Peyer's patch (tissue), 4 donors: ENCODE measurements at regions not wholly inside any gene's neighbourhood (a gene's known extent, or its start where the extent isn't known, plus 50 kb on each side); places are given as distances from the start of the nearest gene placed in this dataset.

Experiments
- DNase-seq, 3 donors: peaks; one replicate each; pipeline ENCODE4 v3.0.0-alpha.2; 2017 to 2019
- H3K27ac ChIP-seq, 4 donors: fragments of 200-600 bp; sonication (generic); one replicate each; pipeline ENCODE4 v1.5.1; 2016 to 2019
- H3K27me3 ChIP-seq, 2 donors: fragments of 200-600 bp; sonication (generic); one replicate each; pipeline ENCODE4 v1.5.1; 2019
- H3K36me3 ChIP-seq, 3 donors: fragments of 200-600 bp; sonication (generic); one replicate each; pipeline ENCODE4 v1.5.1; 2016 to 2019
- H3K4me1 ChIP-seq, 4 donors: fragments of 200-600 bp; sonication (generic); one replicate each; pipeline ENCODE4 v1.5.1; 2016 to 2019
- H3K4me3 ChIP-seq, 4 donors: fragments of 200-600 bp; sonication (generic); 1 replicate in 3 of 4; 2 replicates in 1 of 4; pipeline ENCODE4 v1.5.1; 2016 to 2019; ENCODE audit warnings: mild to moderate bottlenecking in 1 of 4
- H3K9me3 ChIP-seq, 4 donors: fragments of 200-600 bp; sonication (generic); one replicate each; pipeline ENCODE4 v1.5.1; 2016 to 2019; ENCODE audit warnings: mild to moderate bottlenecking in 1 of 4
- CTCF ChIP-seq, 6 experiments: fragments of 450-650 bp in 4 of 6; fragments of 200-600 bp in 2 of 6; sonication (generic) in 1 of 6; IDR thresholded peaks; one replicate each; pipeline ENCODE4 v1.5.1; 2017 to 2019; ENCODE audit warnings: antibody characterized with exemption in 6 of 6, mild to moderate bottlenecking in 3 of 6, moderate library complexity in 1 of 6
- POLR2A ChIP-seq, 2 donors: fragments of 450-650 bp; IDR thresholded peaks; one replicate each; pipeline ENCODE4 v1.5.1; 2017; ENCODE audit warnings: antibody characterized with exemption in 2 of 2, mild to moderate bottlenecking in 2 of 2, moderate library complexity in 2 of 2

- H3K27ac ChIP-seq = no peak overlapping the region
- TF ChIP-seq CTCF (IDR thresholded peaks at IDR 0.05) = no peak
- TF ChIP-seq POLR2A (IDR thresholded peaks at IDR 0.05) = no peak
- no peaks in the 10 kb centered on the region for H3K4me1 ChIP-seq
- H3K9me3 ChIP-seq = no peaks in the 10 kb centered on the region
- H3K36me3 ChIP-seq = no peaks in the 10 kb centered on the region
- H3K27me3 ChIP-seq = no peaks in the 10 kb centered on the region
- DNase-seq = no peak
- H3K4me3 ChIP-seq = no peak overlapping the region
Observed at GRCh38 chr3:163952499-163952898, 1125.8 kb downstream of the SI start.

- Histone ChIP-seq H3K27me3 (no peaks in the 10 kb centered on the region), H3K36me3 (no peaks in the 10 kb centered on the region), H3K4me1 (no peaks in the 10 kb centered on the region), H3K4me3 (no peak overlapping the region), H3K27ac (no peak overlapping the region), H3K9me3 (no peaks in the 10 kb centered on the region)
- DNase-seq = no peak
- TF ChIP-seq POLR2A (IDR thresholded peaks at IDR 0.05) (no peak), CTCF (IDR thresholded peaks at IDR 0.05) (peak in 1 of 6 experiments; percentile 44)
Observed at GRCh38 chr3:163951397-163951987, 1126.8 kb downstream of the SI start.

- Histone ChIP-seq H3K27me3 (no peaks in the 10 kb centered on the region), H3K27ac (no peak overlapping the region), H3K4me1 (no peaks in the 10 kb centered on the region), H3K36me3 (no peaks in the 10 kb centered on the region), H3K9me3 (no peaks in the 10 kb centered on the region), H3K4me3 (no peak overlapping the region)
- DNase-seq = no peak
- TF ChIP-seq POLR2A (IDR thresholded peaks at IDR 0.05) = no peak
- TF ChIP-seq CTCF (IDR thresholded peaks at IDR 0.05) = no peak
Observed at GRCh38 chr3:163946785-163947184, 1131.5 kb downstream of the SI start.

GRCh38 chr3:163943664-163944063, 1134.6 kb downstream of the SI start:
- no peak for DNase-seq
- Histone ChIP-seq H3K27ac (no peak overlapping the region), H3K36me3 (no peaks in the 10 kb centered on the region), H3K9me3 (no peaks in the 10 kb centered on the region), H3K27me3 (no peaks in the 10 kb centered on the region), H3K4me3 (no peak overlapping the region), H3K4me1 (no peaks in the 10 kb centered on the region)
- TF ChIP-seq POLR2A (IDR thresholded peaks at IDR 0.05) (no peak), CTCF (IDR thresholded peaks at IDR 0.05) (no peak)

GRCh38 chr3:163939926-163940325, 1138.4 kb downstream of the SI start:
- Histone ChIP-seq H3K36me3 (no peaks in the 10 kb centered on the region), H3K27ac (no peak overlapping the region), H3K4me1 (no peaks in the 10 kb centered on the region), H3K4me3 (no peak overlapping the region), H3K27me3 (no peaks in the 10 kb centered on the region), H3K9me3 (no peaks in the 10 kb centered on the region)
- no peak for DNase-seq
- no peak for TF ChIP-seq CTCF (IDR thresholded peaks at IDR 0.05)
- TF ChIP-seq POLR2A (IDR thresholded peaks at IDR 0.05) = no peak

GRCh38 chr3:163936543-163936942, 1141.8 kb downstream of the SI start:
- H3K4me3 ChIP-seq = no peak overlapping the region
- no peak overlapping the region for H3K27ac ChIP-seq
- TF ChIP-seq POLR2A (IDR thresholded peaks at IDR 0.05) (no peak), CTCF (IDR thresholded peaks at IDR 0.05) (no peak)
- H3K36me3 ChIP-seq = no peaks in the 10 kb centered on the region
- H3K4me1 ChIP-seq = no peaks in the 10 kb centered on the region
- no peaks in the 10 kb centered on the region for H3K9me3 ChIP-seq
- H3K27me3 ChIP-seq = no peaks in the 10 kb centered on the region
- no peak for DNase-seq
